GM03348 (cell line): ENCODE measurements at regions not wholly inside any gene's neighbourhood (a gene's known extent, or its start where the extent isn't known, plus 50 kb on each side); places are given as distances from the start of the nearest gene placed in this dataset.
"Not testable (repeated sequence)": the region's sequence is repeated elsewhere in the genome, so short reads cannot be mapped to it uniquely, and the experiment has no call there.

Source experiments
- DNase-seq: peaks from one replicate; pipeline ENCODE4 v3.0.0; 2012; ENCODE audit warnings: low spot score

- not testable (repeated sequence) for DNase-seq
Measured at GRCh38 chr2:87678742-87679173, 69.1 kb upstream of the PLGLB2 start.

- not testable (repeated sequence) for DNase-seq
Measured at GRCh38 chr2:87679950-87680349, 67.9 kb upstream of the PLGLB2 start.

- DNase-seq: not testable (repeated sequence)
Measured at GRCh38 chr2:87680691-87681090, 67.2 kb upstream of the PLGLB2 start.

- not testable (repeated sequence) for DNase-seq
Measured at GRCh38 chr2:87683451-87683850, 64.4 kb upstream of the PLGLB2 start.

GRCh38 chr2:87683961-87684360 is 63.9 kb upstream of the PLGLB2 start:
- not testable (repeated sequence) for DNase-seq

GRCh38 chr2:87685558-87685957 is 62.3 kb upstream of the PLGLB2 start:
- DNase-seq: not testable (repeated sequence)

- not testable (repeated sequence) for DNase-seq
Measured at GRCh38 chr2:87686873-87687549, 60.9 kb upstream of the PLGLB2 start.

- DNase-seq: not testable (repeated sequence)
Measured at GRCh38 chr2:87687550-87688270, 60.2 kb upstream of the PLGLB2 start.

GRCh38 chr2:87691899-87692592 is 55.8 kb upstream of the PLGLB2 start:
- not testable (repeated sequence) for DNase-seq

- not testable (repeated sequence) for DNase-seq
Measured at GRCh38 chr2:87692914-87693313, 55.0 kb upstream of the PLGLB2 start.

GRCh38 chr2:87693882-87694281 is 54.0 kb upstream of the PLGLB2 start:
- DNase-seq: not testable (repeated sequence)

GRCh38 chr2:87695596-87696323 is 52.1 kb upstream of the PLGLB2 start:
- not testable (repeated sequence) for DNase-seq
